Right atrium auricular region (tissue), 2 donors: ENCODE measurements at regions not wholly inside any gene's neighbourhood (a gene's known extent, or its start where the extent isn't known, plus 50 kb on each side); places are given as distances from the start of the nearest gene placed in this dataset.

ENCODE experiments used
- DNase-seq: peaks from one replicate; pipeline ENCODE4 v3.0.0-alpha.2; 2019; ENCODE audit warnings: low spot score
- H3K27ac ChIP-seq, 2 donors: fragments of 200-600 bp; sonication (generic); 1 replicate in 1 of 2; 2 replicates in 1 of 2; pipeline ENCODE4 v1.5.1; 2016 to 2019
- H3K27me3 ChIP-seq, 2 donors: fragments of 200-600 bp; sonication (generic); one replicate each; pipeline versions ENCODE4 v1.5.1 to v1.6.0; 2017 to 2019
- H3K36me3 ChIP-seq: fragments of 200-600 bp; sonication (generic); one replicate; pipeline ENCODE4 v1.5.1; 2016
- H3K4me1 ChIP-seq, 2 donors: fragments of 200-600 bp; sonication (generic); one replicate each; pipeline versions ENCODE4 v1.5.1 to v1.6.0; 2017 to 2019
- H3K4me3 ChIP-seq, 2 donors: fragments of 200-600 bp; sonication (generic); 1 replicate in 1 of 2; 2 replicates in 1 of 2; pipeline ENCODE4 v1.5.1; 2017 to 2019; ENCODE audit warnings: mild to moderate bottlenecking in 1 of 2, moderate library complexity in 1 of 2
- H3K9me3 ChIP-seq, 2 donors: fragments of 200-600 bp; sonication (generic); one replicate each; pipeline ENCODE4 v1.5.1; 2019
- CTCF ChIP-seq, 2 donors: fragments of 200-600 bp; sonication (generic); IDR thresholded peaks; one replicate each; pipeline ENCODE4 v1.5.1; 2019; ENCODE audit warnings: antibody characterized with exemption in 2 of 2

- no peaks in the 10 kb centered on the region for H3K36me3 ChIP-seq
- no peak for TF ChIP-seq CTCF (IDR thresholded peaks at IDR 0.05)
- H3K4me3 ChIP-seq, result no peak overlapping the region
- no peaks in the 10 kb centered on the region for H3K4me1 ChIP-seq
- H3K27me3 ChIP-seq, result no peaks in the 10 kb centered on the region
- no peaks in the 10 kb centered on the region for H3K9me3 ChIP-seq
- H3K27ac ChIP-seq, result no peak overlapping the region
- no peak for DNase-seq
Observed at GRCh38 chr4:176879380-176880116, 86.8 kb upstream of the VEGFC start.

GRCh38 chr4:176882206-176882605 is 89.5 kb upstream of the VEGFC start:
- Histone ChIP-seq H3K9me3 (no peaks in the 10 kb centered on the region), H3K4me3 (no peak overlapping the region), H3K27me3 (no peaks in the 10 kb centered on the region), H3K36me3 (no peaks in the 10 kb centered on the region), H3K27ac (no peak overlapping the region), H3K4me1 (no peaks in the 10 kb centered on the region)
- DNase-seq, result no peak
- no peak for TF ChIP-seq CTCF (IDR thresholded peaks at IDR 0.05)

GRCh38 chr4:176883108-176883550 is 90.4 kb upstream of the VEGFC start:
- H3K27ac ChIP-seq, result no peak overlapping the region
- H3K4me1 ChIP-seq, result no peaks in the 10 kb centered on the region
- no peaks in the 10 kb centered on the region for H3K9me3 ChIP-seq
- H3K4me3 ChIP-seq, result no peak overlapping the region
- no peak for TF ChIP-seq CTCF (IDR thresholded peaks at IDR 0.05)
- H3K27me3 ChIP-seq, result no peaks in the 10 kb centered on the region
- no peak for DNase-seq
- H3K36me3 ChIP-seq, result no peaks in the 10 kb centered on the region

- H3K9me3 ChIP-seq, result no peaks in the 10 kb centered on the region
- H3K4me3 ChIP-seq, result no peak overlapping the region
- H3K4me1 ChIP-seq, result no peaks in the 10 kb centered on the region
- TF ChIP-seq CTCF (IDR thresholded peaks at IDR 0.05), result no peak
- no peak overlapping the region for H3K27ac ChIP-seq
- no peaks in the 10 kb centered on the region for H3K27me3 ChIP-seq
- no peaks in the 10 kb centered on the region for H3K36me3 ChIP-seq
- no peak for DNase-seq
Observed at GRCh38 chr4:176883681-176884418, 91.1 kb upstream of the VEGFC start.

- Histone ChIP-seq H3K27me3 (no peaks in the 10 kb centered on the region), H3K9me3 (no peaks in the 10 kb centered on the region), H3K4me3 (no peak overlapping the region), H3K27ac (no peak overlapping the region), H3K36me3 (no peaks in the 10 kb centered on the region), H3K4me1 (no peaks in the 10 kb centered on the region)
- no peak for TF ChIP-seq CTCF (IDR thresholded peaks at IDR 0.05)
- no peak for DNase-seq
Observed at GRCh38 chr4:176885224-176885623, 92.5 kb upstream of the VEGFC start.
